ENCODE measurements at regions not wholly inside any gene's neighbourhood (a gene's known extent, or its start where the extent isn't known, plus 50 kb on each side); places are given as distances from the start of the nearest gene placed in this dataset.

DNA sequence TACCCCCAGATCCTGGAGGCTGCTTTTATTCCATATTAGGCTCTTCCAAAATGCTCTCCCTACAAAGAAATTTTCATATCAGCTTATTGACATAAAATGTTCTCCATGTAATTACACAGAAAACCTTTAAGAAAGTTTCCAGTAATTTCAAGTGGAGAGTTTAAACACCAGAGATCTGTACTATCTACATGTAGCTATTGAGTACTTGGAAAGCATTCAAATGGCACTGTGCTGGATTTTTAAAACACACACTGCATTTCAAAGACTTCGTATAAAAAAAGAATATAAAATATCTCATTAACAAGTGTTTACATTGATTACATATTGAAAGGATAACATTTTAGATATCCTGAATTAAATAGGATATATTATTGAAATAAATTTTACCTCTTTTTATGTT lies 182.4 kb upstream of the ZNF521 start:
- TF ChIP-seq, protein P1, sequence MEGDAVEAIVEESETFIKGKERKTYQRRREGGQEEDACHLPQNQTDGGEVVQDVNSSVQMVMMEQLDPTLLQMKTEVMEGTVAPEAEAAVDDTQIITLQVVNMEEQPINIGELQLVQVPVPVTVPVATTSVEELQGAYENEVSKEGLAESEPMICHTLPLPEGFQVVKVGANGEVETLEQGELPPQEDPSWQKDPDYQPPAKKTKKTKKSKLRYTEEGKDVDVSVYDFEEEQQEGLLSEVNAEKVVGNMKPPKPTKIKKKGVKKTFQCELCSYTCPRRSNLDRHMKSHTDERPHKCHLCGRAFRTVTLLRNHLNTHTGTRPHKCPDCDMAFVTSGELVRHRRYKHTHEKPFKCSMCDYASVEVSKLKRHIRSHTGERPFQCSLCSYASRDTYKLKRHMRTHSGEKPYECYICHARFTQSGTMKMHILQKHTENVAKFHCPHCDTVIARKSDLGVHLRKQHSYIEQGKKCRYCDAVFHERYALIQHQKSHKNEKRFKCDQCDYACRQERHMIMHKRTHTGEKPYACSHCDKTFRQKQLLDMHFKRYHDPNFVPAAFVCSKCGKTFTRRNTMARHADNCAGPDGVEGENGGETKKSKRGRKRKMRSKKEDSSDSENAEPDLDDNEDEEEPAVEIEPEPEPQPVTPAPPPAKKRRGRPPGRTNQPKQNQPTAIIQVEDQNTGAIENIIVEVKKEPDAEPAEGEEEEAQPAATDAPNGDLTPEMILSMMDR (conservative IDR thresholded peaks at IDR 0.05; ENCODE audit: low read depth, low read length): no peak
- TF ChIP-seq EZH2 (IDR thresholded peaks at IDR 0.05; ENCODE audit: low read length, unreplicated experiment): no peak
